HG03469 (cell line): ENCODE measurements at regions not wholly inside any gene's neighbourhood (a gene's known extent, or its start where the extent isn't known, plus 50 kb on each side); places are given as distances from the start of the nearest gene placed in this dataset.

ENCODE experiments used
- ATAC-seq: cut with Tn5 transposase; IDR thresholded peaks from one replicate; pipeline ENCODE4 v1.9.1; 2021; ENCODE audit warnings: mild to moderate bottlenecking, moderate library complexity, moderate number of reproducible peaks; ENCODE audit not compliant: unreplicated experiment

- no peak for ATAC-seq
Measured at GRCh38 chr5:153881687-153882086, 157.0 kb downstream of the FAM114A2 start.

GRCh38 chr5:153880106-153880505 lies 158.6 kb downstream of the FAM114A2 start:
- no peak for ATAC-seq

GRCh38 chr5:153879596-153879995 lies 159.1 kb downstream of the FAM114A2 start:
- no peak for ATAC-seq

GRCh38 chr5:153866176-153866575 lies 172.5 kb downstream of the FAM114A2 start:
- no peak for ATAC-seq

- no peak for ATAC-seq
Measured at GRCh38 chr5:153865016-153865415, 173.7 kb downstream of the FAM114A2 start.

GRCh38 chr5:153863951-153864350 lies 174.8 kb downstream of the FAM114A2 start:
- no peak for ATAC-seq
